Nephron progenitor cell (in vitro differentiated cells): ENCODE measurements at regions not wholly inside any gene's neighbourhood (a gene's known extent, or its start where the extent isn't known, plus 50 kb on each side); places are given as distances from the start of the nearest gene placed in this dataset.

Source experiments
- DNase-seq: peaks from one replicate; pipeline ENCODE4 v3.0.0; 2021
- H3K27ac Mint-ChIP-seq: 2 replicates; pipeline ENCODE4 v1.8.0; 2021; ENCODE audit warnings: mild to moderate bottlenecking, moderate library complexity, mixed read lengths
- H3K27me3 Mint-ChIP-seq: 2 replicates; pipeline ENCODE4 v1.8.0; 2021; ENCODE audit warnings: mild to moderate bottlenecking, low read depth, mixed read lengths; ENCODE audit not compliant: poor library complexity
- H3K36me3 Mint-ChIP-seq: 2 replicates; pipeline ENCODE4 v1.8.0; 2021; ENCODE audit warnings: low read depth, mixed read lengths
- H3K4me1 Mint-ChIP-seq: 2 replicates; pipeline ENCODE4 v1.8.0; 2021; ENCODE audit warnings: mixed read lengths
- H3K4me3 Mint-ChIP-seq: 2 replicates; pipeline ENCODE4 v1.8.0; 2021; ENCODE audit warnings: mild to moderate bottlenecking, moderate library complexity, mixed read lengths
- H3K9me3 Mint-ChIP-seq: 2 replicates; pipeline ENCODE4 v1.8.0; 2021; ENCODE audit warnings: mild to moderate bottlenecking, moderate library complexity, mixed read lengths
- CTCF ChIP-seq: fragments of 200-600 bp; sonication (generic); IDR thresholded peaks from 2 replicates; pipeline ENCODE4 v1.5.0; 2021; ENCODE audit warnings: antibody characterized with exemption

GRCh38 chr14:38761033-38761432, 342.0 kb downstream of the SEC23A start:
- Mint-ChIP-seq H3K9me3 (peaks cover 28% of the 10 kb centered on the region), H3K27me3 (no peaks in the 10 kb centered on the region), H3K4me3 (no peak overlapping the region), H3K36me3 (peaks cover 7% of the 10 kb centered on the region), H3K27ac (no peak overlapping the region), H3K4me1 (peaks cover 5% of the 10 kb centered on the region)
- no peak for DNase-seq
- TF ChIP-seq CTCF: no peak

- H3K27ac Mint-ChIP-seq: no peak overlapping the region
- H3K27me3 Mint-ChIP-seq: no peaks in the 10 kb centered on the region
- H3K4me3 Mint-ChIP-seq: no peak overlapping the region
- DNase-seq: no peak
- peaks cover 5% of the 10 kb centered on the region for H3K4me1 Mint-ChIP-seq
- H3K36me3 Mint-ChIP-seq: no peaks in the 10 kb centered on the region
- peaks cover 13% of the 10 kb centered on the region for H3K9me3 Mint-ChIP-seq
- TF ChIP-seq CTCF: no peak
Measured at GRCh38 chr14:38758661-38759060, 344.4 kb downstream of the SEC23A start.

- Mint-ChIP-seq H3K4me1 (peaks cover 6% of the 10 kb centered on the region), H3K36me3 (no peaks in the 10 kb centered on the region), H3K27me3 (peaks cover 2% of the 10 kb centered on the region), H3K9me3 (peaks cover 7% of the 10 kb centered on the region), H3K4me3 (no peak overlapping the region), H3K27ac (no peak overlapping the region)
- DNase-seq: no peak
- no peak for TF ChIP-seq CTCF
Measured at GRCh38 chr14:38755036-38755435, 348.0 kb downstream of the SEC23A start.

GRCh38 chr14:38752750-38753149, 350.3 kb downstream of the SEC23A start:
- H3K4me3 Mint-ChIP-seq: no peak overlapping the region
- TF ChIP-seq CTCF: no peak
- no peak overlapping the region for H3K27ac Mint-ChIP-seq
- peaks cover 6% of the 10 kb centered on the region for H3K4me1 Mint-ChIP-seq
- H3K27me3 Mint-ChIP-seq: peaks cover 2% of the 10 kb centered on the region
- peaks cover 7% of the 10 kb centered on the region for H3K9me3 Mint-ChIP-seq
- no peak for DNase-seq
- no peaks in the 10 kb centered on the region for H3K36me3 Mint-ChIP-seq

GRCh38 chr14:38752341-38752740, 350.7 kb downstream of the SEC23A start:
- Mint-ChIP-seq H3K27ac (no peak overlapping the region), H3K27me3 (peaks cover 2% of the 10 kb centered on the region), H3K4me3 (no peak overlapping the region), H3K4me1 (peaks cover 6% of the 10 kb centered on the region), H3K9me3 (peaks cover 7% of the 10 kb centered on the region), H3K36me3 (no peaks in the 10 kb centered on the region)
- DNase-seq: no peak
- no peak for TF ChIP-seq CTCF

GRCh38 chr14:38751459-38751858, 351.6 kb downstream of the SEC23A start:
- Mint-ChIP-seq H3K27me3 (peaks cover 2% of the 10 kb centered on the region), H3K4me3 (no peak overlapping the region), H3K9me3 (peaks cover 7% of the 10 kb centered on the region), H3K36me3 (no peaks in the 10 kb centered on the region), H3K4me1 (peaks cover 6% of the 10 kb centered on the region), H3K27ac (no peak overlapping the region)
- no peak for TF ChIP-seq CTCF
- no peak for DNase-seq
